Peyer's patch (tissue), 4 donors: ENCODE measurements at regions not wholly inside any gene's neighbourhood (a gene's known extent, or its start where the extent isn't known, plus 50 kb on each side); places are given as distances from the start of the nearest gene placed in this dataset.

Experiments
- DNase-seq, 3 donors: peaks; one replicate each; pipeline ENCODE4 v3.0.0-alpha.2; 2017 to 2019
- H3K27ac ChIP-seq, 4 donors: fragments of 200-600 bp; sonication (generic); one replicate each; pipeline ENCODE4 v1.5.1; 2016 to 2019
- H3K27me3 ChIP-seq, 2 donors: fragments of 200-600 bp; sonication (generic); one replicate each; pipeline ENCODE4 v1.5.1; 2019
- H3K36me3 ChIP-seq, 3 donors: fragments of 200-600 bp; sonication (generic); one replicate each; pipeline ENCODE4 v1.5.1; 2016 to 2019
- H3K4me1 ChIP-seq, 4 donors: fragments of 200-600 bp; sonication (generic); one replicate each; pipeline ENCODE4 v1.5.1; 2016 to 2019
- H3K4me3 ChIP-seq, 4 donors: fragments of 200-600 bp; sonication (generic); 1 replicate in 3 of 4; 2 replicates in 1 of 4; pipeline ENCODE4 v1.5.1; 2016 to 2019; ENCODE audit warnings: mild to moderate bottlenecking in 1 of 4
- H3K9me3 ChIP-seq, 4 donors: fragments of 200-600 bp; sonication (generic); one replicate each; pipeline ENCODE4 v1.5.1; 2016 to 2019; ENCODE audit warnings: mild to moderate bottlenecking in 1 of 4
- POLR2A ChIP-seq, 2 donors: fragments of 450-650 bp; IDR thresholded peaks; one replicate each; pipeline ENCODE4 v1.5.1; 2017; ENCODE audit warnings: antibody characterized with exemption in 2 of 2, mild to moderate bottlenecking in 2 of 2, moderate library complexity in 2 of 2
- TF ChIP-seq, protein P1 (sequence below), 6 experiments: fragments of 450-650 bp in 4 of 6; fragments of 200-600 bp in 2 of 6; sonication (generic) in 1 of 6; IDR thresholded peaks; one replicate each; pipeline ENCODE4 v1.5.1; 2017 to 2019; ENCODE audit warnings: antibody characterized with exemption in 6 of 6, mild to moderate bottlenecking in 3 of 6, moderate library complexity in 1 of 6

- no peak overlapping the region for H3K4me3 ChIP-seq
- no peaks in the 10 kb centered on the region for H3K27me3 ChIP-seq
- H3K4me1 ChIP-seq: no peaks in the 10 kb centered on the region
- H3K36me3 ChIP-seq: no peaks in the 10 kb centered on the region
- H3K9me3 ChIP-seq: no peaks in the 10 kb centered on the region
- DNase-seq: no peak
- no peak overlapping the region for H3K27ac ChIP-seq
- TF ChIP-seq, protein P1, sequence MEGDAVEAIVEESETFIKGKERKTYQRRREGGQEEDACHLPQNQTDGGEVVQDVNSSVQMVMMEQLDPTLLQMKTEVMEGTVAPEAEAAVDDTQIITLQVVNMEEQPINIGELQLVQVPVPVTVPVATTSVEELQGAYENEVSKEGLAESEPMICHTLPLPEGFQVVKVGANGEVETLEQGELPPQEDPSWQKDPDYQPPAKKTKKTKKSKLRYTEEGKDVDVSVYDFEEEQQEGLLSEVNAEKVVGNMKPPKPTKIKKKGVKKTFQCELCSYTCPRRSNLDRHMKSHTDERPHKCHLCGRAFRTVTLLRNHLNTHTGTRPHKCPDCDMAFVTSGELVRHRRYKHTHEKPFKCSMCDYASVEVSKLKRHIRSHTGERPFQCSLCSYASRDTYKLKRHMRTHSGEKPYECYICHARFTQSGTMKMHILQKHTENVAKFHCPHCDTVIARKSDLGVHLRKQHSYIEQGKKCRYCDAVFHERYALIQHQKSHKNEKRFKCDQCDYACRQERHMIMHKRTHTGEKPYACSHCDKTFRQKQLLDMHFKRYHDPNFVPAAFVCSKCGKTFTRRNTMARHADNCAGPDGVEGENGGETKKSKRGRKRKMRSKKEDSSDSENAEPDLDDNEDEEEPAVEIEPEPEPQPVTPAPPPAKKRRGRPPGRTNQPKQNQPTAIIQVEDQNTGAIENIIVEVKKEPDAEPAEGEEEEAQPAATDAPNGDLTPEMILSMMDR (IDR thresholded peaks at IDR 0.05): no peak
- TF ChIP-seq POLR2A (IDR thresholded peaks at IDR 0.05): no peak
Measured at GRCh38 chr4:180422989-180423711, 1820.1 kb upstream of the TENM3 start.

DNA sequence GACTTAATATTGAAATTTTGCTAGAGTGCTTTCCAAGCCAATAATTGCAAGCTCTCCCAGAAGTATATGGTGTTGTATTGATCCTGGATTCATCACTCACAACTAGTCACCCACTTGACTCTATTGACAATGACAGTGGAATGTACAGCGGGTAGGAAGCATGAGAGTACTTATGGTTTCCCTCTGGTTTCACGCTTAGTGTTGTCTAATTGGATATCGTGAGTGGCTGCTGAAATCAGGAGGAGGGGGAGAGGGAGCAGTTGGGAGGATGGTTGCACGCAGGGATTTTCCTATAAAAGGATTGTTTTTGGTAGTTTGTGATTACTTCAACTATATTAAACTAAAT is 1819.5 kb upstream of the TENM3 start:
- DNase-seq: no peak
- TF ChIP-seq POLR2A (IDR thresholded peaks at IDR 0.05): no peak
- TF ChIP-seq, protein P1 (IDR thresholded peaks at IDR 0.05): no peak
- Histone ChIP-seq H3K9me3 (no peaks in the 10 kb centered on the region), H3K27me3 (no peaks in the 10 kb centered on the region), H3K27ac (no peak overlapping the region), H3K4me1 (no peaks in the 10 kb centered on the region), H3K4me3 (no peak overlapping the region), H3K36me3 (no peaks in the 10 kb centered on the region)

- H3K9me3 ChIP-seq: no peaks in the 10 kb centered on the region
- no peak for TF ChIP-seq POLR2A (IDR thresholded peaks at IDR 0.05)
- TF ChIP-seq, protein P1 (IDR thresholded peaks at IDR 0.05): no peak
- H3K4me1 ChIP-seq: no peaks in the 10 kb centered on the region
- H3K27me3 ChIP-seq: no peaks in the 10 kb centered on the region
- no peak overlapping the region for H3K27ac ChIP-seq
- no peaks in the 10 kb centered on the region for H3K36me3 ChIP-seq
- no peak overlapping the region for H3K4me3 ChIP-seq
- DNase-seq: no peak
Measured at GRCh38 chr4:180426938-180427337, 1816.3 kb upstream of the TENM3 start.

DNA sequence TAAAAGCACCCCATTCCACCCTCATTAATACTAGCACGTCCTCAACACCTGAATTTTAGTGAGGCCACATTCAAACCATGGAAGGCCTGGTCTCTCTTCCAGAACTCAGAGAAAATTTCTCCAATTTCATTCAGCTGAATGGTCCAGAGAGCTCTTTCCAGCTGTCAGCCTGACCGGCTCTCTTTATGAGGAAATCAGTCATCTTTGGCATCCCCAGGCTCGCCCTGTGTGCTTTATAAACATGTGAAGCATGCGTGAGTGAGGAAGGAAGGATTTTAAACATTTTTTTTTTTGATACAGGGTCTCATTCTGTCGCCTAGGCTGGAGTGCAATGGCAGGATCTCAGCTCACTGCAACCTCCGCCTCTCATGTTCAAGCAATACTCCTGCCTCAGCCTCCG is 1812.9 kb upstream of the TENM3 start:
- no peaks in the 10 kb centered on the region for H3K36me3 ChIP-seq
- no peak overlapping the region for H3K27ac ChIP-seq
- no peaks in the 10 kb centered on the region for H3K9me3 ChIP-seq
- H3K4me3 ChIP-seq: no peak overlapping the region
- no peaks in the 10 kb centered on the region for H3K27me3 ChIP-seq
- DNase-seq: no peak
- TF ChIP-seq, protein P1 (IDR thresholded peaks at IDR 0.05): no peak
- TF ChIP-seq POLR2A (IDR thresholded peaks at IDR 0.05): no peak
- H3K4me1 ChIP-seq: no peaks in the 10 kb centered on the region

GRCh38 chr4:180434131-180434895 is 1808.9 kb upstream of the TENM3 start:
- TF ChIP-seq, protein P1 (IDR thresholded peaks at IDR 0.05): no peak
- no peak for TF ChIP-seq POLR2A (IDR thresholded peaks at IDR 0.05)
- H3K9me3 ChIP-seq: no peaks in the 10 kb centered on the region
- H3K4me3 ChIP-seq: no peak overlapping the region
- H3K4me1 ChIP-seq: no peaks in the 10 kb centered on the region
- no peak overlapping the region for H3K27ac ChIP-seq
- DNase-seq: no peak
- H3K36me3 ChIP-seq: no peaks in the 10 kb centered on the region
- no peaks in the 10 kb centered on the region for H3K27me3 ChIP-seq
